IMR-90 (cell line): ENCODE measurements at regions not wholly inside any gene's neighbourhood (a gene's known extent, or its start where the extent isn't known, plus 50 kb on each side); places are given as distances from the start of the nearest gene placed in this dataset.

Experiments
- ATAC-seq: fragments of 200-7000 bp; cut with Tn5 transposase; 2 replicates; pipeline ENCODE4 v1.9.1; 2020; ENCODE audit warnings: low read depth, mild to moderate bottlenecking, moderate library complexity
- BruUV-seq: library from RNA; stranded (reverse); fragments of 400-500 nt; replicated peaks from 2 replicates; lab custom pipeline; 2021; lab: Mats Ljungman, UMichigan
- CTCF ChIA-PET: fragments of 300-600 bp; formaldehyde crosslinking; extraction: SDS; loops from one replicate; lab custom pipeline; 2021; ENCODE audit warnings: antibody characterized with exemption; lab: Yijun Ruan, JAX
- POLR2A ChIA-PET: fragments of 300-600 bp; sonication (Branson Sonifier 250); formaldehyde crosslinking; loops from one replicate; lab custom pipeline; 2022; ENCODE audit warnings: antibody characterized with exemption; ENCODE audit not compliant: unreplicated experiment; lab: Charles Lee
- DNase-seq: peaks from one replicate; pipeline ENCODE4 v3.0.0; 2013
- H2AFZ ChIP-seq: replicated peaks from 2 replicates; pipeline ENCODE3; 2013; ENCODE audit warnings: low read length, mild to moderate bottlenecking; ENCODE audit not compliant: poor library complexity
- H2AK5ac ChIP-seq: 2 replicates; pipeline ENCODE4 v1.6.1; 2013; ENCODE audit warnings: low read depth, low read length, inconsistent platforms
- H2AK9ac ChIP-seq: replicated peaks from 2 replicates; pipeline ENCODE3; 2013; ENCODE audit warnings: mild to moderate bottlenecking, low read depth, low read length, moderate library complexity; ENCODE audit not compliant: poor library complexity
- H2BK120ac ChIP-seq: 2 replicates; pipeline ENCODE4 v1.6.1; 2013; ENCODE audit warnings: low read depth, low read length, inconsistent platforms
- H2BK15ac ChIP-seq: 3 replicates; pipeline ENCODE4 v1.6.1; 2013; ENCODE audit warnings: low read depth, low read length, inconsistent platforms
- H2BK20ac ChIP-seq: 2 replicates; pipeline ENCODE4 v1.6.1; 2013; ENCODE audit warnings: low read depth, mild to moderate bottlenecking, inconsistent platforms, low read length, moderate library complexity
- H2BK5ac ChIP-seq: 2 replicates; pipeline ENCODE4 v1.6.1; 2013; ENCODE audit warnings: mild to moderate bottlenecking, low read depth, low read length, inconsistent platforms; ENCODE audit not compliant: poor library complexity, severe bottlenecking
- H3K14ac ChIP-seq: replicated peaks from 2 replicates; pipeline ENCODE4 v1.6.1; 2013; ENCODE audit warnings: low read depth, low read length, inconsistent platforms
- H3K18ac ChIP-seq: 2 replicates; pipeline ENCODE4 v1.6.1; 2013; ENCODE audit warnings: low read depth, low read length, control low read depth
- H3K23ac ChIP-seq: 2 replicates; pipeline ENCODE4 v1.6.1; 2013; ENCODE audit warnings: low read depth, low read length, inconsistent platforms
- H3K27ac ChIP-seq: 2 replicates; pipeline ENCODE4 v1.5.1; 2013; ENCODE audit warnings: mild to moderate bottlenecking, control low read depth, low read length; ENCODE audit not compliant: insufficient read depth
- H3K27me3 ChIP-seq: 2 replicates; pipeline ENCODE4 v1.6.1; 2013; ENCODE audit warnings: low read length; ENCODE audit not compliant: control insufficient read depth, insufficient read depth
- H3K36me3 ChIP-seq: 2 replicates; pipeline ENCODE4 v1.6.1; 2013; ENCODE audit warnings: low read length, mixed read lengths; ENCODE audit not compliant: control insufficient read depth, insufficient read depth
- H3K4ac ChIP-seq: 2 replicates; pipeline ENCODE4 v1.6.1; 2013; ENCODE audit warnings: low read depth, low read length, inconsistent platforms
- H3K4me1 ChIP-seq: 2 replicates; pipeline ENCODE4 v1.6.1; 2013; ENCODE audit warnings: low read length, mixed read lengths; ENCODE audit not compliant: control insufficient read depth, insufficient read depth
- H3K4me2 ChIP-seq: 2 replicates; pipeline ENCODE4 v1.6.1; 2013; ENCODE audit warnings: low read depth, mild to moderate bottlenecking, control low read depth, low read length, moderate library complexity
- H3K4me3 ChIP-seq: 2 replicates; pipeline ENCODE4 v1.5.1; 2013; ENCODE audit warnings: low read depth, mild to moderate bottlenecking, control low read depth, low read length, moderate library complexity; ENCODE audit not compliant: insufficient read depth
- H3K56ac ChIP-seq: 2 replicates; pipeline ENCODE4 v1.6.1; 2013; ENCODE audit warnings: low read length, inconsistent platforms; ENCODE audit not compliant: insufficient read depth; ENCODE audit errors: extremely low read depth
- H3K79me1 ChIP-seq, 2 experiments: 2 replicates each; pipeline ENCODE4 v1.6.1; 2013; ENCODE audit warnings: low read length in 2 of 2, inconsistent platforms in 1 of 2, low read depth in 1 of 2
- H3K9ac ChIP-seq: 2 replicates; pipeline ENCODE4 v1.6.1; 2013; ENCODE audit warnings: low read depth, low read length, control low read depth
- H3K9me1 ChIP-seq: 2 replicates; pipeline ENCODE4 v1.6.1; 2013; ENCODE audit warnings: low read length, inconsistent platforms; ENCODE audit not compliant: insufficient read depth
- H3K9me3 ChIP-seq: 2 replicates; pipeline ENCODE4 v1.6.1; 2013; ENCODE audit warnings: low read length; ENCODE audit not compliant: control insufficient read depth, insufficient read depth
- H4K20me1 ChIP-seq: 2 replicates; pipeline ENCODE4 v1.6.1; 2013; ENCODE audit warnings: low read length, inconsistent platforms; ENCODE audit not compliant: insufficient read depth
- H4K5ac ChIP-seq: 2 replicates; pipeline ENCODE4 v1.6.1; 2013; ENCODE audit warnings: mild to moderate bottlenecking, low read depth, low read length, control low read depth
- H4K8ac ChIP-seq, 2 experiments: 2 replicates each; pipeline ENCODE4 v1.6.1; 2013; ENCODE audit warnings: low read depth in 2 of 2, low read length in 2 of 2, control low read depth in 1 of 2, inconsistent platforms in 1 of 2
- H4K91ac ChIP-seq: 2 replicates; pipeline ENCODE4 v1.6.1; 2013; ENCODE audit warnings: low read depth, low read length, inconsistent platforms; ENCODE audit not compliant: insufficient read depth
- CEBPB ChIP-seq: IDR thresholded peaks from 2 replicates; pipeline ENCODE4 v1.6.1; 2012; ENCODE audit warnings: low read depth, low read length, improper control_type of control experiment
- NFE2L2 ChIP-seq: fragments of 150-350 bp; IDR thresholded peaks from 2 replicates; pipeline ENCODE4 v1.6.1; 2016; ENCODE audit warnings: low read depth, mild to moderate bottlenecking, low read length
- RFX5 ChIP-seq: IDR thresholded peaks from 2 replicates; pipeline ENCODE4 v1.8.0; 2012; ENCODE audit warnings: low read depth, mild to moderate bottlenecking, low read length, moderate library complexity
- WGBS, 2 experiments: methylation state at CpG; one replicate each; pipeline versions ENCODE4 v1.1.5 to v1.1.7; 2013; ENCODE audit warnings: missing lambda C conversion rate in 2 of 2; ENCODE audit not compliant: insufficient read length in 1 of 2; ENCODE audit errors: extremely low coverage in 2 of 2; 5-methylcytosine and 5-hydroxymethylcytosine counted together
- dilution Hi-C: fragments of 300-500 bp; cut with HindIII; formaldehyde crosslinking; loops from one replicate; pipeline ENCODE4 v1.14.3; 2018; ENCODE audit warnings: low sequenced_read_pairs; ENCODE audit not compliant: unreplicated experiment
- in situ Hi-C: fragments of 300-500 bp; cut with MboI; formaldehyde crosslinking; loops from 3 replicates; pipeline ENCODE4 v1.14.3; 2019; ENCODE audit warnings: low sequenced_read_pairs, inconsistent platforms, mixed read lengths
- intact Hi-C: fragments of 100-400 bp; cut with micrococcal nuclease; formaldehyde crosslinking; loops from 2 replicates; pipeline ENCODE4 v1.10.0; 2022

- no peak for TF ChIP-seq RFX5
Observed at GRCh38 chr3:177676148-177676547, 478.9 kb upstream of the TBL1XR1 start (continued).

- no peak overlapping the region; a peak in 1 of 4 replicates for H4K8ac ChIP-seq
- peaks cover 4% of the 10 kb centered on the region; the same call in 1 of the 2 replicates for H3K9me1 ChIP-seq
- no peak overlapping the region for H4K91ac ChIP-seq
- H2AK5ac ChIP-seq, result no peak overlapping the region
- DNase-seq (no peak), ATAC-seq (no peak)
- in situ Hi-C loops (no loop called here), intact Hi-C loops (no loop called here), dilution Hi-C loops (no loop called here)
- H2BK20ac ChIP-seq, result no peak overlapping the region
- H3K4me1 ChIP-seq, result peaks cover 18% of the 10 kb centered on the region
- no peak overlapping the region for H3K18ac ChIP-seq
- no peak overlapping the region for H3K23ac ChIP-seq
- no TSS peak for BruUV-seq
- no peak overlapping the region for H3K4ac ChIP-seq
- no peaks in the 10 kb centered on the region for H3K79me1 ChIP-seq
- no peak for TF ChIP-seq CEBPB
- TF ChIP-seq NFE2L2, result no peak
- no peaks in the 10 kb centered on the region for H3K9me3 ChIP-seq
- no peak overlapping the region for H3K14ac ChIP-seq
- H2AK9ac ChIP-seq, result no peak overlapping the region
- H3K56ac ChIP-seq, result no peak overlapping the region
- no peak overlapping the region for H4K5ac ChIP-seq
- ChIA-PET POLR2A (no interaction called here), CTCF (no interaction called here)
- no peaks in the 10 kb centered on the region for H4K20me1 ChIP-seq
- no peaks in the 10 kb centered on the region for H3K36me3 ChIP-seq
- H3K27ac ChIP-seq, result no peak overlapping the region
- no CpG with 5 or more reads among the region's 6 CpGs for WGBS, 2 experiments
- no peak overlapping the region for H2BK15ac ChIP-seq
- no peaks in the 10 kb centered on the region for H3K27me3 ChIP-seq
- H3K9ac ChIP-seq, result no peak overlapping the region
- H2AFZ ChIP-seq, result no peak overlapping the region
- H3K4me2 ChIP-seq, result no peak overlapping the region
- H2BK120ac ChIP-seq, result no peak overlapping the region
- H3K4me3 ChIP-seq, result no peak overlapping the region
- H2BK5ac ChIP-seq, result no peak overlapping the region
Observed at GRCh38 chr3:177676947-177677587, 479.8 kb upstream of the TBL1XR1 start.
